HG03521 (cell line): ENCODE measurements at regions not wholly inside any gene's neighbourhood (a gene's known extent, or its start where the extent isn't known, plus 50 kb on each side); places are given as distances from the start of the nearest gene placed in this dataset.

Source experiments
- ATAC-seq: cut with Tn5 transposase; IDR thresholded peaks from one replicate; pipeline ENCODE4 v1.9.1; 2021; ENCODE audit warnings: mild to moderate bottlenecking, moderate library complexity; ENCODE audit not compliant: unreplicated experiment

DNA sequence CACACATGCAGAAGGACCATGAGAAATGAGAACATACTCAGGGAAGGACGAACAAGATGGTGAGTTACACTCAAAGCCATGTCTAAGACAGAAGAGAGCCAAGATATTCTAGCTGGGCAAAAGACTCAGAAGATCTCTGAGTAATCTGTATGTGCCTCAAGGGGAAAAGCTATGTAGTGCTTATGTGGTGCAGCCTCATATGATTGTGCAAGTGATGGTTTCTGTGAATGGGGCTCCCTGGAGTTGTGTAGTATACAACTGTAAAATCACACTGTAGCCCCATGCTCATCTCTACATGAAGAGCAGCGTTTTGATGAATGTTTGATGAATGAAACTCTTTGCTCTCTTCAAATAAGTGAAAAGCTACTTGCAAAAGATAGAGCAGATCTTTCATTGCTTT, 57.5 kb downstream of the OSR1 start:
- ATAC-seq, result no peak

DNA sequence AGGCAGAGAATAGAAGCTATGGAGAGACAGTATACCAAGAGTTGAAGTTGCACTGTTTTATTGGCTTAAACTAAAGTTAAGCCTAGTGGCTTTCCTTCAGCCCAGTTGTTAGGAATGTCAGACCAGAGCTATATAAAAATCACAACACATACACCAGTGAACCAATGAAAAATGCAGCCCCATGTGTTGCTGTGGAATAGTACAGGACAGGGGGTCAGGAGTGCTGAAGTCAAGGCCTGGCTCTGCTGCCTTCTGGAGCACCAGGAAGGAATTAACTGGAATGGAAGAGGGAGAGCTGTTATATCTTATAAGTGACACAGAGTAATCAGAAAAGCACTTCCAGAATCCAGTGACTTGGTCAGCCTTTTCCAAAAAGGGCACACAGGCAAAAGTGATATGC, 58.9 kb downstream of the OSR1 start:
- ATAC-seq, result no peak

DNA sequence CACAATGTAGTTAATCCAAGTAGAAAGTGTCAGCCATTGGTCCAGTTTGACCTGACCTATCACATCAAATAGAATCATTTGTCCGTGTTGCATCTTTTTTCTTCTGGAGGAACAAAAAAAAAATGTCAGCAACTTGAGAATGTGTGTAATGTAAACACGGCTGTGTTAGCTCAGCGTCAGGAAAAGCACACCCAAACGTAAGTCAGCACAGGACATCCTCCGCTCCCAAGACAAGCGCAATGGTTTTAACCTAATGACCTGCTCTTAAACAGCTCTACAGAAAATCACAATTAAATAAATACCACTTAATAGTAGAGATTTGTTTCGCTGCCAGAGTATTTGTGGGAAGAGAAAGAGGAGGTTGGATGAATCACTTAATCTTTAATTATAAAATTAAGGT, 59.4 kb downstream of the OSR1 start:
- ATAC-seq, result no peak

DNA sequence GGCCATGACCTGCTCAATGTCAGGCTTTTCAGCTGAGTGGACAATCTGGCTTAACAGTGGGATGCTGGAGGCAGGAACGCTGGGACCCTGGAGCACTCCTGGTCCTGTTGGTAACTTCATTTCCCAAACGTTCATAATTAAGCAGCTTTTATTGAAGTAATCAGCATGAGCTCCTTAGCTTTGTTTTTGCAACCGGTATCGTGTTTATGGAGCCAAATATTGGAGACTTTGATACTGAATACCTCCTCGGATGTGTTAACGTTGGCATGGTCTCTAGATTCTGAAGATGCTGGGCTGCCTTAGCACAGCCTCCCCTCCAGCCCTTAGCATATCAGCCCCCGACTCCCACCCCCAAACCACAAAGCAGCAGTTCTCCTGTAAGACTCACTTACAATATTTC, 60.7 kb downstream of the OSR1 start:
- no peak for ATAC-seq

DNA sequence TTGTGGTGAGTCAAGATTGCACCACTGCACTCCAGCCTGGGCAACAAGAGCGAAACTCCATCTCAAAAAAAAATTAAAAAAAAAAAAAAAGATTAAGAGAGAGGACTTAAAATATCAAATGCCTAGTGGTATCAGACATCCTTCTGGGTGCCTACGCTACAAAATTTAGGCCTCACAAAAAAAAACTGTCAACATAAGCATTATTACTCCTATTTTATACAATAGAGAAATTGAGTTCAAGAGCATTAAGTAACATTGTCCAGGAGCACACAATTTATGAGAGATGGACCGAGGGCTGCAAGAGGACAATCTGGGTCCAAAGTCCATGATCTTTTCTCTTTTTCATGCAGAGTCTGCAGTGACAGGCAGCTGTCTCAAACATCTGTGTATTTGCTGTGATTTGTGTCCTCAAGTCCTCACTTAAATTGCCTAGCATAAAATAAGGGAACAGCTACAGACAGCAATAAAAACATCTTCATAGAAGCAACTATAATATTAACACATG, 62.4 kb downstream of the OSR1 start:
- no peak for ATAC-seq

DNA sequence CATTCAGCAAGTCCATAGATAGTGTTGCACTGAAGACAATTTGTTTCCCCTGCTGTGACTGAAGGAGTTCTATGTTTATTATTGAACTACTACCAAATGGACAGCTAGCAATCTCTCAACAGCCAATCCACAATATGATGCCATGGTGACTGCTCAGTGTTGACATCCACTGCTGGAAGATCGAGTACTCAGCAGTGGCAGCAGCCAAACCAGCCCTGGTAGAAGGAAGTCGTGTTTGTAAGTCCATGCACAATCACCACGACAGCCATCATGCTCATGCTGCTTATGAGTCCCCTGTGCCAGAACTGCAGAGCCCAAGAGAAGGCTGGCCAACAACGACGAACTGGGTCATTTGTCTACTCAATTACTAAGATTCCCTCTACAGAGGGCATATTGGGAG, 66.4 kb downstream of the OSR1 start:
- ATAC-seq, result no peak

DNA sequence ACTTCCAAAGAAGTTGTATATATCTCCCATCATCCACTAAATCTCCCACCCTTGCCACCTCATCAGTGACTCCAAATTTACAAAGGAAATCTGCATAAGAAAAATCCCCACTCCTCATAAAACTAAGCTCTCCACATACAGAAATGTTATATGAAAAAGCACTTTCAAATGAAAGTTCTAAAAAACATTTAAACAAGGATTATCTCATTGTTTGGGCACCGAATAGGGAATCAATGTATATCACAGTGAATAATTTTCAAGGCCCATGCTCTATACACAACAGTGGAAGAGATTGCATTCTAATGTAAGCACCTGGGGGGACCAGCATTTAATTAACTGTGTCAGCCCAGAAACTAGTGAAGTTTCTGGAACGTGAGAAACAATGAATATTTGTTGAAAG, 70.1 kb downstream of the OSR1 start:
- ATAC-seq, result no peak

DNA sequence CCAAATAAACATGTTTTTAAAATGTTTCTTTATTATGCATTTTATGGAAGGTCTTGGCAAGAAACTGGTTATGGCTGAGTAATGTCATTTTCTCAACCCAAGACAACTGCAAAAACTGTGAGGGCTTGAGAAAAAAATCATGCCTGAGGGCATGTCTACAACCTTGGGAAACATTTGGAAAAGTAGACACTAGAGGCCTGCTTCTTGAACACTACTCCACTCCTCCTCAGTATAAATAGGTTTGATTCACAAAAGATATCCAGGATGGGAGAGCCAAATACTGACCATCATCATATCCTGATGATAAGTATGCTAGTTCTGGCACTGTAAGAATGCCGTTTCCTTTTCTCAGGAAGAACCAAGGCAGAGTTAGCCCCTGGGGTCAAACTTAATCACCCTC, 71.1 kb downstream of the OSR1 start:
- ATAC-seq, result no peak

DNA sequence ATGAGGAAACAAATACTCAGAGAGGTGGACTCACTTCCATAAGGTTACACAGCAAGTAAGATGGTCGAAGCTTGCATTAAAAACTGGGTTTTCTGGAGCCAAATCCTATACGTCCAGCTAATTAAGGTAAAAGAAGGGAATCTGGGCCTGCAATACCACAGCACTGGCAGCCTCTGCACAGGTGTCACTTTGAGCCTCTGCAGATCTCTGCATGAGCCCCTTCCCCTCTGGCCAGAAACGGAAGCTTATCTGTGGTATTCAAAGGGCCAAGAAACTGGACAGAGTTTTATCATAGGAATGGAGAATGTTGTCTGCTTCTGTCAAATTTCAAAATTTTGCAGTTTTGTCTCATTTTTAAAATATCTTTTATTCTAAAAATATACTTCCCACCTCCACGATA, 76.1 kb downstream of the OSR1 start:
- no peak for ATAC-seq

DNA sequence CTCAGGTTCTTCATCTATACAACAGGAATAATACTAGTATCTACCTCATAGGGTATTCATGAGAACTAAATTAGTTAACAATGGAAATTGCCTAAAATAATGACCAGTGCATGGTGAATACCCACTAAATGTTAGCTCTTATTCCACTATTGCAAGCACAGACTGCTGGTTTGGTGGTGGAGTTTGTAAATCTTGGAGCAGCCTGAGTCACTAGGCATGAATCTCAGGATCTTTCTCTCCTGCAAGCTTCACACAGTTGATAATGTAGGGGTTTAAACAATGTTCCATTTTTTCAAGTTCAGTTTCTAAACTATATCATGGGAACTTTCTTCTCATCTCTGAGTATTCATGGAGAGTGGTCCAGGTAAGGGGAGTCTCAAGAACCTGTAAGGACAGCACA, 84.0 kb downstream of the OSR1 start:
- no peak for ATAC-seq

DNA sequence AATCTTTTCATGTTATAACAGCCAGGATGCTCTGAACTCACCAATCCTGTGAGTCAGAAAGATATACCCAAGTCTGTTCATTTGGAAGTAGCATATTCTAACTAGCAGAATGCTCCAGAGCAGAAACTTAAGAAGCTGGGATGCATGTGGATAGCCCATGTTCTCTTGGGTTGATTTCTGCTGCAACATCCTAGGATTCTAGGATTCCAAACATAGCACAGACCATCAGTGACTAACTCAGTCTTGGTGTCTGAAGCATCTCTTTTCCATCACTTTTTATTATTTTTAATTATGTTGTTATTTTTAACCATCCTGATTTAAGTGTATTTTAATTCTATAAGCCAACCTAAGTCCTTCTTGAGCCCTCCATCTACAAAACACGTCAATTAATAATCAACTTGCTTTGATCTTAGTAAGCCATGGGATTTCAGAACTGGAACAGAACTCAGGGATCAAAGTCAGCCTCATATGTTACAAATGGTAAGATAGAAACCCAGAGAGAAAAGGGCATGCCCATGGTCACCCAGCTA, 85.4 kb downstream of the OSR1 start:
- ATAC-seq, result no peak

DNA sequence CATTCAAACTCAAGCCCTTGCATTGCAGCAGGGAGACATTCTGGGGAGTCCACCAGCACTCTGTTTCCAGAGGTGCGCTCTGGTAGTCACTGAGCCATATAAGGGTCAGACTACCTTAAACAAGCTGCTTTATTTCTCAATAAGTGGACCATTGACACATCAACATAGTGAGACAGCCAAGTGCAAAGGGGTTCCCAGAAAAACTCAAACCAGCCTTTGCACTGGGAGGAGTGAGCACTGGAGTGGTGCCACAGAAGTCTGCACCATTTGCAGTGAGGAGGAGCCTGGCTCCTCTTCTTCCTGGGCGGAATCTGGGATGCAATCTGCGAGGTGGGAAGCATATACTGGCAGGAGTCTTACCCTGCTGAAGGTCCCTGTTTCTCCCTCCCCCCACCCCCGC, 86.4 kb downstream of the OSR1 start:
- no peak for ATAC-seq

DNA sequence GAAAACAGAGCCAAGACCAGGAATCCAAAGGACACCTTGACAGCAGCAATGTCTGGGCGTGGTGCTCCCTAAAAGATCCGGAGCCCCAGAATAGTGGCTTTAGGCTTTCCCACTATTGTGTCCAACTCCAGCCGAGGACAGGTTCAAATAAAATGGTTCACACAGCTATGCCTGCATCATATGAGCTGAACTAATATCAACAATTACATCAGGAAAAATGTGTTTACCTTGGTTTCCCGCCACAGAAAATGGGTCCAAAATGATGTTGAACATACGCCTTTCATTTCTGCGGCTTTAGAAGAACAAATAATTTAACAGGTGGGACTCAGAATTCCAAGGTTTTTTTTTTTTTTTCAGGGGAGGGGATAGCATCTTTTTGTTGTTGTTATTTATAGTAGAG, 93.6 kb downstream of the OSR1 start:
- ATAC-seq, result no peak

DNA sequence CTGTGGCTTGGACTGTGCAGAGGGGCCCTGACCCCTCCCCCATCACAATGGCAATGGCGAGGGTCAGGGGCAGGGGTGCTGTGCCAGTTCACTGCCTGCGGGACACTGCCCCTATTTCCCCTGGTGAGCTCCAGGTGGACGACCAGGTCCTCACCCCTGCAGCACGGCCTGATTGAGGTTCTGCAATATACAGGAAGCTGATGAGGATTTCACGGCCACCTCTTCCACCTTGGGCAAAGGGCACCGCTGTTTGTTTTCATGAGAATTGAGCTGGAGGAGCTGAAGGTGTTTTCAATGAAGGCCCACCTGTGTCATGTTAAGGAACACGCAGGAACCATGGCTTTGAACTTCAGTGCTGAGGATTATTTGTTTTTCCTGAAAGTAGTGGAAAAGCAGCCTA, 96.3 kb downstream of the OSR1 start:
- no peak for ATAC-seq

DNA sequence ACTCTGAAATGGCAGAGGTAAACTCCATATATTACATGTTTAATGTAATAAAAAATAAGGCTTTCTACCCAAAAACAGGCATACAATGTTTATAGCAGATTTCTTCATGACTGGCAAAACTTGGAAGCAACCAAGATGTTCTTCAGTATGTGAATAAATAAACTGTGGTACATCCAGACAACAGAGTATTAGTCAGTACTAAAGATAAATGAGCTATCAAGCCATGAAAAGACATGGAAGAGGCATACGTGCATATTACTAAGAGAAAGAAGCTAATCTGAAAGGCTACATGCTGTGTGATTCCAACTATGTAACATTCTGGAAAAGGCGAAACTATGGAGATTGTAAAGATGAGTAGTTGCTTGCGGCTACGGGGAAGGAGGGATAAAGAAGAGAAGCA, 97.4 kb downstream of the OSR1 start:
- no peak for ATAC-seq

DNA sequence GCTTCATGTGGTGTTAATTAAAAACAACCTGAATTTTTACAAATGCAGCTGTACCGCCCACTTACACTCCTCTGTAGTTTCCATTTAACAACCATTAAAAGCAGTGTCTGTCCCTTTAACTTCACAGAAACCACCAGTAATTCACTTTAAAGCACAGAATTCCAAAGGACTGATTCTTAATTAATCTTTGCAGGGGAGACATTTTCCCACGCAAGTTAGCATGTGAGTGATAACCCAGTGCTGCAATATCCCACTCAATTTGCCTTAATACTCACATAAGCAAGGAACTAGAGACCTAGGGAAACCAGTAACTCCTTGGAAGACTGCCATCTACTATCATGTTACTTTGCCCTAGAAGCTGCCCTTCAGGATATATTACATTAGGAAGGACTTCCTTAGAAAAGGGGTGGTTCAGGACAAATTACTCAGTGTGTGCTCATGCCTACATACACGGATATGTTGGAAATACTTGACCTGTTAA, 102.3 kb downstream of the OSR1 start:
- no peak for ATAC-seq

DNA sequence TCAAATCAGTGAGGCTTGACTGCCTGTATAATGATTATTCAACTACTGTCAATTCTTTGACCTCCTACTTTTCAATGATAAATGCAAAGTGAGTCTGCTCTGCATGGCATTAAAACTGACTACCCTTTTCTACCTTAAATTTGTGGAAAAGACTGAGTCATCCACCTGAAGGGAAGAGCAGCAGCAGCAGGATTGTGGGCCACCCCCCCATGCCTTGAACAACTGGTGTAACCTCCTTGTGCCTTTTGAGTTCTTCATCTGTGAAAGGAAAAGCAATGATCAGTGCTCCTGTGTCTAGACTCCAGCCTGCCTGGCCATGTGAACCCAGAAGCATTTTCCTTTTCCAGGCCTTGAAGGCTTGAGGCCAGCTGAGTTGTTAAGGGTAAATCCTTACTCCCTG, 102.9 kb downstream of the OSR1 start:
- no peak for ATAC-seq

DNA sequence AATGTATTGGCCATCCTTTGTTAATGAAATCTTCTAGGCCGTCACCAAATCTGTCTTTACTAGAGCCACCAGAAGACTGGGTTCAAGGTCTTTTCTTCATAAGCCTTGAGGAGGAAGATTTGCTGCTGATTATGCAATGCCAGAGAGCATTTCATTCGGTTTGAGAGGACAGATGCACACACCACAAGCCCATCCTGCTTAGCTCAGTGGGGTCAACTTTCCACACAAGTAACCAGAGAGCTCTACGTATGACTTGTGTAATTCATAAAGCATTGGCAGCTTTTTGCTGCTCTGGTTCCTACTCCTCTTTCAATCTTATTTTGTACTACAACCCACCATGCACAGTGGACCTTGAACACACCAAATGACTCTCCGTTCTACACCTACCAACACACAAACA, 106.9 kb downstream of the OSR1 start:
- ATAC-seq, result no peak

DNA sequence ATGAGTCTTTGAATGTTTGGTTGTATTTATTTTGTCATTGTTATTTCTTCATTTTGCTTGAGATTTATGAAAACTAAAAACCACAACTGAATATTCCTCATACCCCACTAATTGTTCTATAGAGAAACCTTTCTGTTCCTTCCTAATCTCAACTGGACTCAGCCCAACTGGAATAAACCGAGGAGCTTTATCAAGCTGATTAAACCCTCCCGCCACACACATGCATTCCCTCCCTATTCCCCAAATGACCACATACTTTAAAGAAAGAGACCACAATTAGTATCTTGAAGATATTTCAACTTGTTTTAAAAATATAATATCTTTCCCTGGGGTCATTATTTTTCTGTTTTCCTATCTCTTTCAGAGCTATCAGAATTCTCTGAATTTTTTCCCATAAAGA, 107.5 kb downstream of the OSR1 start:
- ATAC-seq, result no peak

DNA sequence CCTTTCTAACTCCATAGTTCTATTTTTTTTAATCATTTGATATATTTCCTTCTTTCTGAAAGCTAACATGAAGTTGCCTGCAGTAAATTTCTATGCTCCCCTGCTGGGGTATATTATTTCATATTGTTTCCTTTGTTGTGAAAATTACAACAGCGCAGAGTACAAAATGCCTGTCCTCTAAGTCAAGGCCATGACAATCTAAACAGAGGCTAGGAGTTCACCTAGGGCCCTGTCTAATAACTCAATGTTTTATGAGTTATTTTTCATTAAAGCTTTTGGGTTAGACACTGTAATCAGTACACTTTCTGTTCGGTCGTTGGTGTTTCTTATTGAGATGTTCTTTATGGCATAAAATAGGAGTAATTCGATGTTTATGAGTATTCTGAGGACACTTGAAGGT, 111.2 kb downstream of the OSR1 start:
- no peak for ATAC-seq

DNA sequence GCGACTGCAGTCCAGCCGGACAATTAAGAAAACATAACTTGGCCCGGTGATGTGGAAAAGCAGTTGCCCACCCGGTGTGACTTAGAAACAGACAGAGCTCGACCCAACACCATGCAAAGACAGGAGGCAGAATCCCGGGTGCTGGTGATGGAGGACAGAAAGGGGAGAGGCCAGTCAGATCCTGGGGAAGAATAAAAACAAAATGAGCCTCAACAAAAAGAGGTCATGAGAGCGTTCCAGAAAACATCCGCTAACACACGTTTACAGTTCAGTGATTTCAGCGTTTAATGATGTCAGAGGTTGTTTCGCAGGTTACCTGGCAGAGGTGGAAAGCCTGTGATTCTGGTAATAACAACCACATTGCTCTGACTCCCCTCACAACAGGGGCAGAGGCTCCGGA, 111.9 kb downstream of the OSR1 start:
- no peak for ATAC-seq

DNA sequence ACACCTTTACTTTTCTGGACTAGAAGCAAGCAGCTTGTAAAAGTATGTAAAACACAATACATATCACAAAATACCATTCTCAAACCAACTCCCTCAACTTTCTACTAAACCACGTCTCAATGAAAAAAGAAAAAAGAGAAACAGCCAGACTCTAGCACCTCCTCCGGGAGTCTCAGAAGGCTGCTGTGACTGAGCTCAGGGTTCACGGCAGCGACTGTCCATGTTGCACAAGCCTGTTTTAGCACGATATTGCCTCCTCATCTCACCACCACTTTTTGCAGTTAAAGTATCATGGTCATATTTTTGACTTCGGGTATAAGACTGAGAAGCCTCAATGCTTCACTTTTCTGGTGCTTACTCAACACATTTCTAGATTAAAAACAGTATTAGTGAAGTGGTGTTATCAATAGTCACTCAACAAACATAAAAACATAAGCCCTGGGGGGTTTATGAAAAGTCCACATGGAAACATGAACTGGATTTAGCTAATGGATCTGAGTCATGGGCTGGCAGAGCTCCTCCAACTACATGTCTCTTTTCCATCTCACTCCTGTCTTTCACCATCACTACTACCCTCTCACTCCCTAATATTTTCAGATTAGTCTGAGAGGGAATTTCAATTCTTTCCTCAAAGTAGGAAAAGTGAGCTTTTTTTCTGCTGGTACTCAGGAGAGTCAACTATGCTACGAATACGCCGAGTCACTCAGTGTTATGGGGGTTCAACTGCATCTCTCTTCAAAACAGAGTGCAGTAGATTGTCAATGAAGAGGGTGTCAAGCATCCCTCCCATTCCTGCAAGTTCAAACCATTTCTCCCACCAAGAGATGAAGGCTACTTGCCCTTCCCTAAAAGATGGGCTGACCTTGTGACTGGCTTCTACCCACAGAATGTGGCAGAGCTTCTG, 113.7 kb downstream of the OSR1 start:
- no peak for ATAC-seq
